NCI-H1092 treated with DMSO at 0.1 percent for 48 hours (cell line): ENCODE measurements at regions not wholly inside any gene's neighbourhood (a gene's known extent, or its start where the extent isn't known, plus 50 kb on each side); places are given as distances from the start of the nearest gene placed in this dataset.

Source experiments
- DNase-seq: peaks from one replicate; lab custom pipeline; 2025; lab: John Stamatoyannopoulos, UW

DNA sequence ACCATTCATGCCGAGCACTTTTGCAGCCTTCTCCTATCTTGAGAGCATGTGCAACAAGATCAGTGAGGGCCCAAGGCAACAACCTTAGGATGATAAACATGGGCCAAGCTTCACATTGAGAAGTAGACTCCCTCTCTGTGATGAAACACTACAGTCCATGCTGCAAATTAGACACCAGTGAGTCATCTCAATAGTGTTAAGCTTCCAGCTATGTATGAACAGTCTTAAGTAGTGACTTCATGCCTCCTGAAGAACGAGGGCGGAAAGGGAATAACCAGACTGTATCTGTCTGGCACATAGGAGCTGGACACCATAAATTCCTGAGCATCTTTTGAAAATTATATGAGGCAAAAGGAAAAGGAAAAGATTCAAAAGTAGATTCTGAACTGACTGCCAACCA is 309.9 kb upstream of the SLITRK1 start:
- no peak for DNase-seq

DNA sequence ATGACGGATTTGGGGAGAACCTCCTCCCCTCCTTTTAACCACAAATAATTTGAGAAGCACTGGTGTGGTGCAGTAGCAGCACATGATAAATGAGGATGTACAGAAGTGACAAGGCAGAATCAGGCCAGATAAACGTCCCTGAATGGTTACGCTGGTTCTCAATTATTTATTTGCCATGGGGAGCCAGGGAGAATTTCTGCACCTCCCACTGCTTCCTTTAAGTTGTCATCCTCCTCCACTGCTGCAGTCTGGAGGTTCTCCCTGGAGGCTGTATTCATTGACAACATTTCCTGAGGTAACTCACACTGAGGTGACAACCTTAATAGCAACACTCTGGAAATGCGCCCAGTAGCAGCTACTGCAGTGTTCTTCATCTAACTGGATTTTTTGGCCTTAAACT is 308.9 kb upstream of the SLITRK1 start:
- no peak for DNase-seq

DNA sequence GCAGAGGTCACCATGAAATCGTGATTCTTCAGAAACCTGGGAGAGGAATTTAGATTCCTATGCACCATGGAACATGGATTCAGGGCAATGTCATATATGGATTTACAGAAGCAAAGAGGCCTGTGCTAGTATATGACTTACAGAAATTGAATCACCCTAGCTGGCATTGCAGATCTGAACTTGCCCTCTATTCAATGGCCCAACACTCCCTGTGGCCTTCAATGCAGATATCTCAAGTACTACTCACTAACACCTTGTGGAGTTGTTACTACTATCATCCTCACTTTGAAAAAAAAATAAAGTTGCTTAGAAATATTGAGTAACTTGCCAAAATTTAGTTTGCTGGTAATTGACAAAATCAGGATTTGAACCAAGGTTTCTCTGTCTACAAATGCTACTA is 305.4 kb upstream of the SLITRK1 start:
- DNase-seq: no peak

DNA sequence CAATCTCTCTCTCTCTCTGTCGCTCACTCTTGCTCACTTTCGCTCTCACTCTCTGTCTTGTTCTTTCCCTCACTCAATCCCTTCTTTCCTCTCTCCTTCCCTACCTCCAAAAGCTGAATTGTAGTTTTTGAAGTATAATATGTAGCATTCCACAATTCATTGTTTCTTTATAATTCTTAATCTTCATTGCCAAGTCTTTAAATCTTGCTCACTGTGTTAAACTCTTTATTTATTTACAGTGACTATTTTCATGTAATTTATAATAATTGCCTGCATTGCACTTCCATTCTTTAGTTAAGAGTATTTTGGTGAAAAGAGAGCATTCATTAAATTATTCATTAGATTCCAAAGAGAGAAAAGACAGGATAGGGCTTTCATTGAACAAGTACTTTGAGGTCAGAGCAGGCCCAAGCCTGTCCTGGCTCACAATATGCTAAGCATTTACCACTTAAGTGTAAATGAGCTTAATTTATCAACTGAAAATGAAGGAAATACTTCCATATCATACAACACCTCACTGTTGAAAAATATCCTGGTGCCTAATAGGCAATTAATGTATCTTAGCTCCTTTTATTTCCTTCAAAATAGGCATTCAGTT is 257.4 kb upstream of the SLITRK1 start:
- DNase-seq: no peak

DNA sequence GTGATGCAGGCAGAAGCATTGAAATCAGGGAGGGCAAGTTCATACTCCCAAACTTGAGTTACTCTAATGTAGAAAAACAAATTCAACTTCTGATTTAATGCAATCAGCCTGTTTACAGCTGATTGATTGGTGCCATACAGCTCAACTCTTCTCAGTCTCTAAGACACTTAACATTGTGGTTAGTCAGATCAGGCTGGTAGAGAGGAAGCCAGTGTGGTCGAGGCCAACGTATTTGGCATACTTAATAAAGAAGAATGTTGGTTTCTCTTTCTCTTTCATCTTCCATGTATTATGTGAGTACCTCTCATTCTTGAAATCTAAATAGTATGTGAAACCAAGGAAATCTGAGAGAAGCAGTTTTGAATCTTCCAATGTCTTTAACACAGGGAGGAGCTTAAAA is 255.0 kb upstream of the SLITRK1 start:
- no peak for DNase-seq

DNA sequence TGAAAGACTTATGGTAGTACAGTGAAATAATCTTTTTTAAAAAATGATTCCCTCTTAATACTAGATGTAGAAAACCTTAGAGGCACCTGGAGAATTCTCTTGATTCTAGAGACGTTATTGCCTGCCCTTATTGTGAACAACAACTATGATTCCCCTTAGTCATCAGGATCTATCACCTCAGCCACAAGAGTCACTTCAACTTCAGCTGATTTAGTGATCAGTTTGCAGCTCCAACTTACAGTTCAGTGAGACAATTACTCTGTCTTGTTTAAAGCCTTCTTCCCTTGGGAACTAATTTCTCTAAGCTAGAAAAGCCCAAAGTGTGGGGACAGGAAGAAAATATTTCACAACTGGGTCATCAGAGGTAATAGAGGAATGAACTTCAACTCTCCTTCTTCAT is 254.3 kb upstream of the SLITRK1 start:
- DNase-seq: no peak

DNA sequence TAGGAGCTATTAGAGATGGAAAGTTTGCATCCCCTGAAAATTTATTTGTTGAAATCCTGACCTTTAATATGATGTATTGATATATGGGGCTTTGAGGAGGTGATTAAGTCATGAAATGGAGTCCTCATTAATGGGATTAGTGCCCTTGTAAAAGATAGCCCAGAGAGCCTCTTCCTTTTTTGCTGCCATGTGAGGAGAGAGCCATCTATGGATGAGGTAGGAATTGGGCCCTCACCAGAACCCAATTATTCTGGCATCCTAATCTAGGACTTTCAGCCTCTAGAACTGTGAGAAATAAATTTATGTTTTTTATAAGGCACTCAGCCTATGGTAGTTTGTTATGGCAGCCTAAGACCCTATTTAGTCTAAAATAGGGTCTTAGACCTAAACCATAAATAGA is 250.2 kb upstream of the SLITRK1 start:
- DNase-seq: no peak

DNA sequence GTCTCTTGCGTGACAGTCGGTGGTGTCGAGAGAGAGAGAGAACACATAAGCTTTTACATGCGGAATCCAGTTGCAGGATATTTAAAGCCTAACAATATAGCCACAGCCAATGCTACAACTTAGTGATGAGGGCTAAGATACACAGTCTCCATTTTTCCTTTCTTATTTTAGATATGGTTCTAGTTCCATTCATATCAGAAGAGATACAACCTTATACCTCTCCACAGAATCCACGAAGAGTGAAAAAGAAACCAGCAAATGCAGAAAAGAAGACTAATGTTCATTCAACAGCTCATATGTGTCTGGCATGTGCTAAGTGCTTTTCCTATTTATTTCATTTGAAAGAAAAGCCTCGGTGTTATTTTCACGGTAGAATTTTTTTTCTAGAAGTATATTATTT is 249.0 kb upstream of the SLITRK1 start:
- no peak for DNase-seq

DNA sequence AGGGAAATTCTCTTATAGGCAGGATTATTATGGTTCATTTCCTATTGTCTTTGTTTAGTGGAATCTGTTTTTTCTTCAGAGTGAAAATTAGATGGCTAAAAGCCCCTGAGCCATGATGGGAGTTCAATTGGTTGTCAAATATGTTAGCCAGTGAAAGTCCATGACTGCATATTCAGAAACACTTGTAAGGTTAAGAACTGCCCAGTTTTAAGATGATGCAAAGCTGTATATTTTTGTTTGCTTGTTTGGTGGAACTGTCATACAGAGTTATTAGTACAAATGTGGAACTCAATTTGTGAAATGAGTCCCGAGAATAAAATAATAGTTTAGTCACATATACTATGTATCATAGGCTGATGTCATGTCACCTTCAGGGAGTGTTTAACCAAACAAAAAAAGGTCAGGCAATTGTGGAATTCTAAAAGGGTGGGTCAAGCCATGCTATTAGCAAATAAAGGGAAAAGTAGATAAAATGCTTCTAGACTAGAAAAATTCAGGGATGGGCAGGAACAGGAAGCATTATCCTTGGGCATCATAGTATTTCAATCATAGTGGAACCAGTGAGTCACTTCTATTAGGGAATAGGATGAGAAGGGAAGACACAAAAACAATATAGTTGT is 248.3 kb upstream of the SLITRK1 start:
- DNase-seq: no peak

DNA sequence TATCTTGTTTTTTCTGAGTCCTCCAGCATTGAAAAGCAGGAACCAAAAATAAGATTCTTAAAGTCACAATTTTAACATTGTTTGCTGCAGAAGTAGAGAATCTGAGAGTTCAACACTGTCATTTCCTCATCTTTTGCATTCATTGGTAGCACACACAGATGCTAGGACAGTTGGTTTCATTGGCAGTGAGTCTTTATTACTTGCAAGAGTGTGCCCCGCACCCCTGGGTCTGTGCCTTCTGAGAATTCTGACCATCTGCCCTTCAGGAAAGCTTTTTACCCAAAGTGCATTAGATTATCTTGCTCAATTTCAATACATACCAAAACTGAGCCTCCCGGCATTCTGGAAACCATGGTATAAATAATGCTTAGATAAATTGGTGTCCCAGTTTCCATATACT is 247.7 kb upstream of the SLITRK1 start:
- DNase-seq: no peak

DNA sequence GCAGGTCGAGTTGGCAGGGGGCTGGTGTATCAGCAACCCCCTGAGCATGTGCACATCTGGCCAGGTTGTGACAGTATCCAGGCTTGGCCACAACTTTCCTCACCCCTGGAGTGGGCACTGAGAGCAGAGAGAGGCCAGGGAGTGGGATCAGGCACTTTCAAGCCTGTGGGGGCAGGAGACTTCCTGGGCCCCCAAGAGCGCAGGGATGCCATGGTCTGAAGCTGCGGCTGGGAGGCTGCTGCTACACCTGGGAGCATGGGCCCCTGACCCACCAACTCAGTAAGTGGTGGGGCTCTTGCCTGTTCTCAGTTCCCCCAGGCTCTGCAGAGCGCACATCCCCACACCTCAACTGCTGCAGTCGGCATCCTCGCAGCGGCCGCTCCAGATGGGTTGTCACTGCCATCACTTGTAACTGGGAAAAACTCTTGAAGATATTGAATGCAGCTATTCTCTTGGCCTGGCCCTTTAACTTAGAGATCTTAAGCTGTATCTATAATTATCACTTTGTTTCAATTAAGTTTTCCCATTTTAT is 245.4 kb upstream of the SLITRK1 start:
- no peak for DNase-seq

DNA sequence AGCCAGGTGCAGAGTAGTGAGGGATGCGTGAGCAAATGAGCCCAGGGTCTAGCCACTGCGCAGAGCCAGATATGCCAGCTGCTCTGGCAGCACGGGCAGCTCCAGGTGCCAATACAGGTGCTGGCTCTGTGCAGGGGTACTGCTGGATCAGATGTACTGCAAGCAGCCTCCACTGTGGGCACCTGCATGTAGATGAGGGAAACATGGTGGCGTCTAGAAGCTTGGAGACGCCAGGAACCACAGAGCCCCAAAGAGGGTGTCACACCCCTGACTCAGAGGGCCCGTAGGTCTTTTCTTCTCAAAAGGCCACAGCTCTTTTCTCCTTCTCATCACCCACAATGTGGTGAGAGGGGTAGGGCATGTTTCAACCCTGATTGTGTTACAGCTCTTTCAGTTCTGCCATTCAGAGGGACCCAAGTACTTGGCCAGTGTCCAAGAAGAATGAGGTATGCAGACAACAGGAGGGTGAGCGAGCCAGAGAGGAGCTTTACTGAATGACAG is 244.4 kb upstream of the SLITRK1 start:
- DNase-seq: peak; percentile 97

DNA sequence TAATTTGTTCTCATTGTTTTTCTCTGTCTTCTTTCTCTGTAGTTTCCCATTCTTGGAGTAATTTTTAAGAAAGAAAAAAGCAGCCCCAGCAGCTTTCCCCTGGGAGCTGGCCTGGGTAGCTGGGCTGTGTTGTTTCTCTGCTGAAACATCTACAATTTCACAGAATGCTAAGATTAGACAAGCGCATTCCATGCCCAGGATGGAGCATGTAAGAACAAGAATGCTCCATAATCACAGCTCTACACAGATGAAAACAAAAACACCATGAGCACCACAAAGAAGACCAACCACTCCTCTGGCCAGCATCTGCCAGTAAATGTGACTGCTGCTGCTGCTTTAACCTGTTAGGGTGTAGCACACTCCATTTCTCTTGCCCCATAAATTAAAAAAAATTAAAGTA is 239.2 kb upstream of the SLITRK1 start:
- peak; percentile 11 for DNase-seq

DNA sequence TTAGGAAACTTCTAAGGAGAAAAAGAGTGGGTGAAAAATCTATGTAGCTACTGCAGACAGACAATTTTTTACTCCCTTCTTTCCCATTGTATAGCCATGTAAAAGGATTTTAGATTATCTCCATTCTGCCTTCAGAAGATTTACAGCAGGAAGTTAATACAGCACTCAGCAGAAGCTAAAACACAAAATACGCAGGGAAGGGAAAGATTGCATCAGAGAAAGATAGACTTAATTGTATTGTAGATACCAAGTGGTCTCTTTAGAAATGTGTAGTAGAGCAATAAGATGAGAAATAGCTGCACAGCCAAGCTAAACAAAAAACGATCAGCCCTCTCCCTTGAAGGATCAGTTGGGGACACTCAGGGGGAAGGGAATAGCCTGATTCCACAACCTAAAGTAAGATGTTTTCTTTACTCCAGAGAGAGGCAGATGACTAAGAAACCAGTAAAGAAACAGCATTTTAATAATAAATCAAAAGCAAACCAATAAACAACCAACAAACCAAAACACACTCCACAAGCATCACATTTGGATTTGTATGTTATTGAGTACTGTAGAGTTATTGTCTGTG is 236.7 kb upstream of the SLITRK1 start:
- DNase-seq: no peak

DNA sequence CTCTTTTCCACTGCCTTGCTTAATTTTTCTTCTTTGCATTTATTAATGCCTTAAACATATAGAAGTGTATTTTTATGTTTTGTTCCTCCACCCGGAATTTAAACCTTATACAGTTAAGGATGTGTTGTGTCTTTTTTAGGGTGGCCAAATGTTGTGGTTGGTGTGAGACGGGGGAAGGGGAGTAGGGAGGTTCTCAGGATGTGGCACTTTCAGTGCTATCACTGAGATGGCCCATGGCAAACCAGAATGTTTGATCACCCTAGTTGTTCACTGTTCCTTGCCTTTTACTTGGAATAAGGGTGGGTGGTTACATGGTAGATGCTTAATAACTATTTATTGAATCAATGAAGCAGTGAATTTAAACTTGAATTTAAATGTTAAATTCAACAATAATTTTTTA is 216.0 kb upstream of the SLITRK1 start:
- no peak for DNase-seq

DNA sequence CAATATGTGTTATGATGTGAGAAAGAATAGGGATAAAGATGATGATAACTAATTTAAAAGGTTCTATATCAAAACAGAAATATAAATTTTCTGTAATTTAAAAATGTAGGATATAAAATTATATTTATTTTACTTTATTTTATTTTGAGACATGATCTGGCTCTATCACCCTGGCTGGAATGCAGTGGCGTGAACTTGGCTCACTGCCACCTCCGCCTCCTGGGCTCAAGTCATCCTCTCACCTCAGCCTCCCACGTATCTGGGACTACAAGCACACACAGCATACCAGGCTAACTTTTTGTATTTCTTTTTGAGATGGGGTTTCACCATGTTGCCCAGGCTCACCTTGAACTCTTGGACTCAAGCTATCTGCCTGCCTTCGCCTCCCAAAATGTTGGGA is 214.9 kb upstream of the SLITRK1 start:
- DNase-seq: no peak

DNA sequence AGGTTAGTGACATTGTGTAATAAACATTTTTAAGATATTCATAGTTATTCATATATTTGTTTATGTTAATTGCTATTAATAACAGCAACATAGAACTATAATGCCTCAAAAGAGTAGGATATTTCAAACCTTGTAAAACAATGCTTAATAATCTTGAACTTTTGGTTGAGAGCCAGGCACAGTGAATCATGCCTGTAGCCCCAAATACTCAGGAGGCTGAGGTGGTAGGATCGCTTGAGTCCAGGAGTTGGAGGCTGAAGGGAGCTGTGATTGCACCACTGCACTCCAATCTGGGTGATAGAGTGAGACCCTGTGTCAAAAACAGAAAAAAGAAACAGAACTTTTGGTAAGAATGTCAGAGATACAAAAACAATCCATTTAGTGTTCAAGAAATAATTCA is 213.9 kb upstream of the SLITRK1 start:
- DNase-seq: no peak

DNA sequence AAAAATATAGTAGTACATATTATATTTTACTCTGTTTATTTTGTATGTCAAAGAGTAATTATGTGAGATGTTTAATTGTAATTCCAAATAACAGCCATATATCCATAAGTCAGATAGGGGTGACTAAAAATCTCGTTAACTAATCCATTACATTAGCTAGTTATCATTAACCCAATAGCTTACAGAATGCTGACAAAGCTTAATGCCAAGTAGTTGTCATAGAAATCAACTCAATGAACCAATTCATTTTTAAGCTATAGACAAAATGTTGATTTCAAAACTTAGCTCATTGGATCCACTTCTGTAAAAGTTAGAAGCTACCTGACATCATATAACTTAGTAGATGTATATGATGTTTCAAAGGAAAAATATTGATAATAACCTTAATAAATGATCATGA is 206.7 kb upstream of the SLITRK1 start:
- no peak for DNase-seq

DNA sequence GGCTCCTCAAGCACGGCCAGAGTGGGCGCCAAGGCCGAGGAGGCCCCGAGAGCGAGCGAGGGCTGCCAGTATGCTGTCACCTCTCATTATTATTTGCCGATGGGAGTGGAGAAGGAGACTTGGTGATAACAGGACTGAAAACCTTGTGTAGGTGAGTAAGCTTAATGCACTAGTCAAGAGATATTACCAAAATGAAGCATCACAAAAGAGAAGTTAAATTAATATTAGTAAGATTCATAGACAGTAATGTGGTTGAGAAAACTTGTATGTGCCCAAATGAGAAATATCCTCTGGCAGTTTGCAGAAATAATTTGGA is 204.5 kb upstream of the SLITRK1 start:
- no peak for DNase-seq

DNA sequence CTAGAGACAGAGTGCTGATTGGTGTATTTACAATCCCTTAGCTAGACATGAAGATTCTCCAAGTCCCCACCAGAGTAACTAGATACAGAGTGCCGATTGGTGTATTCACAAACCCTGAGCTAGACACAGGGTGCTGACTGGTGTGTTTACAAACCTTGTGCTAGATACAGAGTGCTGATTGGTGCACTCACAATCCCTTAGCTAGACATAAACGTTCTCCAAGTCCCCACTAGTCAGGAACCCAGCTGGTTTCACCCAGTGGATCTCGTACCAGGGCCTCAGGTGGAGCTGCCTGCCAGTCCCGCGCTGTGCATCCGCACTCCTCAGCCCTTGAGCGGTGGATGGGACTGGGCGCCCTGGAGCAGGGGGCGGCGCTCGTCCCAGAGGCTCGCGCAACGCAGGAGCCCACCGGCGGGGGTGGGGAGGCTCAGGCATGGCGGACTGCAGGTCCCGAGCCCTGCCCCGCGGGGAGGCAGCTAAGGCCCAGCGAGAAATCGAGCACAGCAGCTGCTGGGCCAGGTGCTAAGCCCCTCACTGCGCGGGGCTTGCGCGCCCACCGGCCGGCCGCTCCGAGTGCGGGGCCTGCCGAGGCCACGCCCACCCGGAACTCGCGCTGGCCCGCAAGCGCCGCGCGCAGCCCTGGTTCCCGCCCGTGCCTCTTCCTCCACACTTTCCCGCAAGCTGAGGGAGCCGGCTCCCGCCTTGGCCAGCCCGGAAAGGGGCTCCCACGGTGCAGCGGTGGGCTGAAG is 204.0 kb upstream of the SLITRK1 start:
- DNase-seq: peak; percentile 38

DNA sequence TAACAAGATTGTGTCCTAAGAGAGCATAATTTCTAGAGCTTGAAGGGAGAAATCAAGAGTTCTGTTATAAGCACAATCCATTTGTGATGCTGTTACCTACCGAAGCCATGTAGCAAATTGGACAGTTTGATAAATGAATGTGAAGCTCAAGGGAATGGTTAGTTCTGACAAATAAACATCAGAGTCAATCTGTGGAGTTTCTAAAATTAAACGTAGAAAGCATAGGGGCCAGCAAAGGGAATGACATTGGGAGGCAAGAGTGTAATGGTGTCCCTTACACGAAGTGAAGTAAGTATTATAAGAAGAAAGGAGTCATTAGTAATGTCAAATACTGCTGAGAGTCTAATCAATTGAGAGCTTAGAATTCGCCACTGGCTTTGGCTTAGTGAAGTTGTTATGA is 200.2 kb upstream of the SLITRK1 start:
- no peak for DNase-seq

DNA sequence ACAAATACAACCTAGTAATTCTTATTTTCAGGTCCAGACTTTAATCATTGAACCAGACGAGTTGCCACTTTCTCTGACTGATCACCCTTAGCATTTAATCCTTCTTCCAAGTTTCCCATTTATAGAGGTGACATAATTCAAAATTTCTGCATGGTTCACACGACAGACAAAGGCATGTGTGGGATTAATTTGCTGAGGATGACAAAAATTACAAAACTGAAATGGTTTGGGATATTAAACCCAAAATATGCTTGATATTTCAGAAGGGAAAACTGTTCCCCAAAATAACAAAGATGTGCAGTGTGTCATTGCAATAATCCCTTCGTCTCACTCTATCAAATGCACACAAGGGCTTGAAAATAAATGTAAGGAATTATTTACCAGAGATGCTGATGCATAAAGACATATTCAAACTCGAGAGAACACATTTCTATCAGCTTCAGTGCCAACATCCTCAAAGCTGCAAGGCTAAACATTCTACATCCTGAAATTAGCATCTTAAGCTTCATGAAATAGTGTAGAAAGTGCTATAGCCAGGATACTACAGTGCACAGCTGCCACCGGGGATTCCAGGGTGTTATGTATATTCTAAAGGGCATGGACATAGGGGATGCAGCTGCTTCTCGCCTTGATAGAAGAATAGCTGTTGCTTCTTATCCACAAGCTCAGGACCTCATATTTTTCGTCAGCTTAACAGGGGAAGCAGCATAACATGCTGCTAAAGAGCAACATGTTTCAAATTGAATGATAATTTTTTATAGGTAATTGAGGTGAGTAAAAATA is 198.7 kb upstream of the SLITRK1 start:
- DNase-seq: no peak
